ENCODE measurements at regions not wholly inside any gene's neighbourhood (a gene's known extent, or its start where the extent isn't known, plus 50 kb on each side); places are given as distances from the start of the nearest gene placed in this dataset.

DNA sequence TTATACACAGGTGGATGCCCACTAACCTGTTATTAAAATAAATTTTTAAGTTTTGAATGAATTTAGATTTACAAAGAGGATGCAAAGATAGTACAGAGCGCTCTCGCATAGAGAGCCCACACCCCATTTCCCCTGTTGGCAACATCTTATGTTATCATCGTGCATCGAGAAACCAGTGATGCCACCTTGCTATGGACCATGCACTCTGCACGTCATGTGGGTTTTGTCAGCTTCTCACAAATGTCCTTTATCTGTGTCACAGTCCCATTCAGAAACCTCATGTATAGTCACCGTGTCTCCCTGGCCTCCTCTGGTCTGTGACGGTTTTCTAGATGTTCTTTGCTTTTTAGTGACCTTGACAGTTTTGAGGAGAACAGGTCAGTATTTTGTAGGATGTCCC, 60.0 kb downstream of the ING1 start:
- no peak for DNase-seq (ENCODE audit: low spot score)

DNA sequence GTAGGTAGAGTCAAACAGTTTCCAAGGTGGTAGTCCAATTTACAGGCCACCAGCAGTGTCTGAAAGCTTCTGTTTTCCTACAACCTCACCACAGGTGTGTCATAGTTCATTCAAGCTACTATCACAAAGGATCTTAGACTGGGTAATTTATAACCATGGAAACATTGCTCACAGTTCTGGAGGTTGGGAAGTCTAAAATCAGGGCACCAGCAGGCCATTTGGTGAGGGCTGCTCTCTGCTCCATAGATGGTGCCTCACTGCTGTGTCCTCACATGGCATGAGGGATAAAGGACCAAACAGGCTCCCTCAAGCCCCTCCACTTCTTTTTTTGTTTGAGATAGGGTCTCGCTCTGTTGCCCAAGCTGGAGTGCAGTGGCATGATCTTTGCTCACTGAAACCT, 60.6 kb downstream of the ING1 start:
- DNase-seq (ENCODE audit: low spot score) = no peak

- no peak for DNase-seq (ENCODE audit: low spot score)
Observed at GRCh38 chr13:110774490-110774889, 61.0 kb downstream of the ING1 start.

DNA sequence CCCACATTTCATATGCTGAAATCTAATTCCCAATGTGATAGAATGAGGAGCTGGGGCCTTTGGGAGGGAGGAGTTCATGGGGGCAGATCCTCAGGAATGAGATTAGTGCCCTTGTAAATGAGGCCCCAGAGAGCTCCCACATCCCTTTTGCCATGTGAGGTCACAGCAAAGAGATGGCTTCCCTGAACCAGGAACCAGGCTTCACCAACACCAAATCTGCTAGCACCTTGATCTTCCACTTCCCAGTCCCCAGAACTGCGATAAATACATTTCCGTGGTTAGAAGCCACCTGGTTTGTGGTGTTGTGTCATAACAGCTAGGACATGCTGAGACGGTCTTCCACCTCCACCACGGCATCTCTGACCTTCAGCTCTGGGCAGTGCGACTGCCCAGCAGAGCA, 62.1 kb downstream of the ING1 start:
- no peak for DNase-seq (ENCODE audit: low spot score)

DNA sequence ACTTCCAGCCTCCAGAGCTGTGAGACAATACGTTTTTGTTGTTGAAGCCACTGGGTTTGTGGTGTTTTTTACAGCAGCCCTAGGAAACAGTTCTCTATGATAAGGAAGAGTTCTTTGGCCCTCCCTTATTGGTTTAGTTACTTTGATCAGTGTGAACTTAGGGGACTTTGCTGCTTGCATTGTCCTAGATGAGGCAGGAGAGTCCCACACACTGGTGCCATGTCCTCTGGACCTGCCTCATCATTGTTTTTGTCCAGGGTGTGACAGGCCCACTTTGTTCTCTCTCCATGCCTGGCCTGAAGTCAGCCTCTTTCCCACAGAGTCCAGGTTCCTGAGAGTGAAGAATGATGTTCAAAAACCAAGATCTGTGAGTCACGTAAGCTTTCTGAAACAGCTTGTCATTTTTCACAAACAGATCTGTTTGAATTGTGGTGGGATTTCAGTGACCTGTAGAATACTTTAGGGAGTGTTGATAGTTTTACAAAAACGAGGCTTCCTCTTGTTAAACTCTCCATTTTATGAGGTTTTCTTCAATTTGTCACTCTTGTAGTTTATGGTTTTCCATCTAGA, 63.8 kb downstream of the ING1 start:
- no peak for DNase-seq (ENCODE audit: low spot score)

DNA sequence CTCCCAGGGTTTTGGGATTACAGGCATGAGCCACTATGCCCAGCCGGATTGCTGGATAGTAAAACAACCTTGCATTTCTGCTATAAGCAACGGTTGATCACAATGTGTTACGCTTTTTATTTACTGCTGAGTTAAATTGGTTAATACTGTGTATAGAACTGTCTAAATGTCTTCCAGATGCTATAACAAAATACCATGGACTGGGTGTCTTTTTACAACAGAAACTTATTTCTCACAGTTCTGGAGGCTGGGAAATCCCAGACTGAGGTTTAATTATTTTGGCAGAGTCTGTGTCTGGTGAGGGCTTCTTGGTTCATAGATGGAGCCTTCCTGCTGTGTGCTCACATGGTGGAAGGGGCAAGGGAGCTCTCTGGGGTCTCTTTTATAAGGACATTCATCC, 65.5 kb downstream of the ING1 start:
- no peak for DNase-seq (ENCODE audit: low spot score)

- no peak for DNase-seq (ENCODE audit: low spot score)
Observed at GRCh38 chr13:110780422-110780821, 66.9 kb downstream of the ING1 start.

DNA sequence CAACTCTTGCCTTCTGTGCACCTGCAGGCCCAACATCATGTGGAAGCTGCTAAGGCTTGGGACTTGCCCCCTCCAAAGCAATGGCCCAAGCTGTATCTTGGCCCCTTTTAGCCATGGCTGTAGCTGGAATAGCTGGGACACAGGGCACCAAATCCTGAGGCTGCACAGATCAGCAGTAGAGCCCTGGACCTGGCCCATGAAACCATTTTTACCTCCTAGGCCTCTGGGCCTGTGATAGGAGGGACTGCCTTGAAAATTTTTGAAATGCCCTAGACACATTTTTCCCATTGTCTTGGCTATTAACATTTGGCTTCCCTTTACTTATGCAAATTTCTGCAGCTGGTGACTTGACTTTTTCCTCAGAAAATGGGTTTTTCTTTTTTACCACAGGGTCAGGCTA, 68.7 kb downstream of the ING1 start:
- DNase-seq (ENCODE audit: low spot score) = no peak

DNA sequence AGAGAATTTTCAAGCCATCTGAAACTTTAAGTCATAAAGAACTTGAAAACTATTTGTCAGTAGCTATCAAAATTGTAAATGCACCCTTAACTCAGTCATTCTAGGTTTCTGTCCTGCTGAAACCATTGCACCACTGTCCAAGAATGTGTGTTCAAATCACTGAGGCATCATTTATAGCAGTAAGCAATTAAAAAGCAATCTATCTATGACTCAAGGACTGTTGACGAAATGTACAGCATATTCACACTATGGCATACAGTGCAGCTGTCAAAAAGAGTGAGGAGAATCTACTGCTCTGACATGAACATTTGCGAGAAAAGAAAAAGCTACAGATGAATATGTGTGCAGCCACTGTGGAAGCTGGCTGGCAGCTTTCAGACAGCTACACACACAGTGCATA, 71.2 kb downstream of the ING1 start:
- DNase-seq (ENCODE audit: low spot score) = no peak

DNA sequence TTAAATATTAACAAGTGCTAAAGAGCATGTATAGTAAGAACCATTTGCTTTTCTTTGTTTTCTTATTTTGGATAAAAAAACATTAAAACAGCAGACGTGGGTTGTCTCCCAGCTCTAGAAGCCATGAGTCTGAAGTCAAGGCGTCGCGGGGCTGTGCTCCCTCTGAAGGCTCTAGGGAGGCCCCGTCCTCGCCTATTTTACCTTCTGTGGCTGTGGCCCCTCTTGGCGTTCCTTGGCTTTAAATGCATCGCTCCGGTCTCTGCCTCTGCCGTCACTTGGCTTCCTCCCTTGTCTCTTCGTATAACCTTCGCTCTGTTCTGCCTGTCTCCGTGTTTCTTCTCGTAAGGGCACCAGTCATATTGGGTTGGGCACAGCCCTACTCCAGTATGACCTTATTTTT, 75.3 kb downstream of the ING1 start:
- DNase-seq (ENCODE audit: low spot score) = no peak

- DNase-seq (ENCODE audit: low spot score) = no peak
Observed at GRCh38 chr13:110789871-110790270, 76.4 kb downstream of the ING1 start.

DNA sequence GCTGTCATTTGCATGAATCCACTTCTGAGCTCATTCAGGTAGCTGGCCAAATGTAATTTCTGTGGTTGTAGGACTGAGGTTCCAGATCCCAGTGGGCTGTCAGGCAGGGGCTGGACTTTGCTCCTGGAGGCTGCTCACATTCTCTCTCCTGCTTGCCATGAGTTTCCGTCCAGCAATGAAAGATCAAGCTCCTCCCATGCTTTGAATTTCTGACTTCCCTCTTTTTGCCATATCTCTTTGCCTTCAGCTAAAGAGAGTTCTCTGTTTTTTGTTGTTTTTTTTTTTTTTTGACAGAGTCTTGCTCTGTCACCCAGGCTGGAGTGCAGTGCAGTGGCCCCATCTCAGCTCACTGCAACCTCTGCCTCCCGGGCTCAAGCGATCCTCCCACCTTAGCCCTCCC, 76.9 kb downstream of the ING1 start:
- no peak for DNase-seq (ENCODE audit: low spot score)

DNA sequence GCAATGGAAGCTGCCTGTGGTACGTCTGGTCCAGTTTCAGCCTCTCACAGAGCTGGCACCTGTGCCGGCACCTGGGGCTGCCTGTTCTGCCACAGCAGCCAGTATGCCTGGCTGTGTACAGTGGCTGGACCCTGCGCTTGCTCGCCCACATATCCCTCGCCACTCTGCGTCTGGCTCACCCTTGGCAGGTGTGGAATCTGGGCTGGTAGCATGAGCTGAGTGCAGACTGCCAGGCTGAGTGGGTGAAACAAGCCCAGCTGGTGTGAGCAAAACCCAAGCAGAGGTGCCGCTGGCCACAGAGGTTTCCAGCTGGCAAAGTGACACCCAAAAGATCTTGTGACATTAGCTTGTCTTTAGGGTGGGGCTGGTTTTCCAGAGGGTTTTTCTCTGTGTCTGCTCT, 80.7 kb downstream of the ING1 start:
- no peak for DNase-seq (ENCODE audit: low spot score)

GRCh38 chr13:110797230-110797877, 83.9 kb downstream of the ING1 start:
- DNase-seq (ENCODE audit: low spot score) = no peak

- DNase-seq (ENCODE audit: low spot score) = no peak
Observed at GRCh38 chr13:110798081-110798994, 84.8 kb downstream of the ING1 start.

DNA sequence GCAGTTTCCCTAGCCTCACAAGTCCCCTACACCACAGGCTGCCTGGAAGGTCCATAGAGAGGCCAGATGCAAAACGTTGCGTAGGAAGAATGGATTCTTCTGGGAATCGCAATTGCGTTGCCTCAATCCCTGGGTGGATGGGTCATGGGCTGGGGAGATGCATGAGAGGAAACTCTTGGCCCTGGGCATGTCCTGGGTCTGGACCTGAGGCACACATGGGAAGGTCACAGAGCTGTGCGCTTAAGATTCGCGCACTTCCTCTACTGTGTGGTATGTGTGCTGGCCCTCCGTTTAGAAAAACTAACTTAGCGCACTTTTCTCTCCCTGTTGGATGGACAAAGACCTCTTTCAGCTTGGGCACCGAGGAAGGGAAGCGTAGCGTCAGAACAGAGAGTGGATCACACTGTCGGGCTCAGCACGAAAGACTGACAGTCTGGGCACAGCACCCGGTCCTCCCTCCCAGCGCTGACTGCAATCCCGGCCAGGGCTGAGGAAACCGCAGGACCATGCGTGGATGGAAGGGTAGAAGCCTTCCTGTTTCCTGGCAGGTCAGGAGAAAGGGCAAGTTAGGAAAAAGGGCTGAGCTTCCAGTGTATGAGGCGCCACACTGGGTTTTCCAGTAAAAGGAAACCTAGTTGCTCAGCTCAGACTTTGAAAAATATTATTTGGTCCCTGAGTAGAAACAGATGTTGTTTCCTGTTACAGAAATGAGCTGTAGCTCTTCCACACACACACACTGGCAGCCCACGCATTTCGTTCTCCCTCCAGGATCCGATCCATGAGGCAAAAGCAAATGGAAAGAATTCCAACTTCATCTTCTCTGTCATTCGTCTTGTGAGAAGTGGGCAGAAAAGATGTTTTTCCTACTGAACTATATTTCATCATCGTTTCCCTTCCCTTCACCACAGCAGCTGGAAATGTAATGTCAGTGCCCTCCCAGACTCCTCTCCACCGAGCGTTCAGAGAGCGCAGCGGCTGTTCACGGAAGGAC, 86.0 kb downstream of the ING1 start:
- DNase-seq (ENCODE audit: low spot score) = no peak

- DNase-seq (ENCODE audit: low spot score) = no peak
Observed at GRCh38 chr13:110801044-110801443, 87.5 kb downstream of the ING1 start.

- DNase-seq (ENCODE audit: low spot score) = no peak
Observed at GRCh38 chr13:110802260-110802659, 88.8 kb downstream of the ING1 start.

GRCh38 chr13:110806636-110807035, 93.1 kb downstream of the ING1 start:
- no peak for DNase-seq (ENCODE audit: low spot score)

- no peak for DNase-seq (ENCODE audit: low spot score)
Observed at GRCh38 chr13:110807546-110807945, 94.0 kb downstream of the ING1 start.

DNA sequence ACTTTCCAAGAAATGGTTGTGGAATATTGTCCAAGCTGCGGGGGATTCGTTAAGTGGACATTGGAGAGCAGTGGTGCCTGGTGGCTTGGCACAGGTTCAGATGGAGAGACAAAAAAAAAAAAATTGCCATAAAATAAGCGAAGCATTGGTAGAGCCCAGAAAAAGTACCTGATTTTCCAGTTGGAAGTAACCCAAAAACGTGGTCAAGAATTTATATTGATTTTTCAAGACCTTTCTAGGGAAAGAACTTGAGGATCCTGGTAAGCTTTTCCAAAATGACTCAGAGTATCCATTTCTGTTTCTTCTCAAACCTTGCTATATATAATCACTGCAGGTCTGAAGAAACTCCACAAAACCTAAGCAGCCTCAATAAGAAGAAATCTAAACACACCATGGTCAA, 94.6 kb downstream of the ING1 start:
- no peak for DNase-seq (ENCODE audit: low spot score)

DNA sequence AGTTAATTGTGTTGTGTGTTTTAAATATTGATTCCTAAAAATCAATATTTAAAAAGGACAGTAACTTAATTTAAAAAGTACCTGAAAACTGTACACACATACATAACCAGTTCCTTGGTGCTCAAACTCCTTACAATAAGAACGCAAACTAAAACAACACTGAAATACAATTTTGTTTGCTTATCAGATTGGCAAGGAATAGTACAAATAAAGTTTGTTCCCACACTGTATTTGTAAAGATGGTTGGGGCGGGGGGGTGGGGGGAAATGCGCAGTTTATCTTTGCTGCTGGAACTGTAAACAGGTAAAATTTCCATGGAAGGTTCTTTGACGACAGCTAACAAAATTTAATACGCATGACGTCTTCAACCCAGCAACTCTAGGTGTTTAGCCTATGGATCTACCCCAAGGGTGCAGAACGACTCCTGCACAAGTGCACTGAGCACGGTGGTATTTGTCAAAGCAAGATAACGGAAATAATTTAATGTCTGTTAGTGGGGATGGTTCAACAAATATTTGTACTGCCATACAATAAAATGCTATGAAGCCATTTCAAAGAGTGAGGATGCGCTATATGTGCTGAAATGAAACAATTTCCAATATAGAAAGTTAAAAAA, 96.5 kb downstream of the ING1 start:
- no peak for DNase-seq (ENCODE audit: low spot score)

All from SW480 (cell line).